ENCODE measurements at regions not wholly inside any gene's neighbourhood (a gene's known extent, or its start where the extent isn't known, plus 50 kb on each side); places are given as distances from the start of the nearest gene placed in this dataset.

- TF ChIP-seq, protein P1, sequence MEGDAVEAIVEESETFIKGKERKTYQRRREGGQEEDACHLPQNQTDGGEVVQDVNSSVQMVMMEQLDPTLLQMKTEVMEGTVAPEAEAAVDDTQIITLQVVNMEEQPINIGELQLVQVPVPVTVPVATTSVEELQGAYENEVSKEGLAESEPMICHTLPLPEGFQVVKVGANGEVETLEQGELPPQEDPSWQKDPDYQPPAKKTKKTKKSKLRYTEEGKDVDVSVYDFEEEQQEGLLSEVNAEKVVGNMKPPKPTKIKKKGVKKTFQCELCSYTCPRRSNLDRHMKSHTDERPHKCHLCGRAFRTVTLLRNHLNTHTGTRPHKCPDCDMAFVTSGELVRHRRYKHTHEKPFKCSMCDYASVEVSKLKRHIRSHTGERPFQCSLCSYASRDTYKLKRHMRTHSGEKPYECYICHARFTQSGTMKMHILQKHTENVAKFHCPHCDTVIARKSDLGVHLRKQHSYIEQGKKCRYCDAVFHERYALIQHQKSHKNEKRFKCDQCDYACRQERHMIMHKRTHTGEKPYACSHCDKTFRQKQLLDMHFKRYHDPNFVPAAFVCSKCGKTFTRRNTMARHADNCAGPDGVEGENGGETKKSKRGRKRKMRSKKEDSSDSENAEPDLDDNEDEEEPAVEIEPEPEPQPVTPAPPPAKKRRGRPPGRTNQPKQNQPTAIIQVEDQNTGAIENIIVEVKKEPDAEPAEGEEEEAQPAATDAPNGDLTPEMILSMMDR (conservative IDR thresholded peaks at IDR 0.05; ENCODE audit: low read depth in 2 of 2): no peak
- TF ChIP-seq CREB1 (CRISPR knock-in tag; IDR thresholded peaks at IDR 0.05; ENCODE audit: low read depth): no peak
- TF ChIP-seq EZH2 (IDR thresholded peaks at IDR 0.05; ENCODE audit: low read depth, unreplicated experiment): no peak
- TF ChIP-seq, protein P2, sequence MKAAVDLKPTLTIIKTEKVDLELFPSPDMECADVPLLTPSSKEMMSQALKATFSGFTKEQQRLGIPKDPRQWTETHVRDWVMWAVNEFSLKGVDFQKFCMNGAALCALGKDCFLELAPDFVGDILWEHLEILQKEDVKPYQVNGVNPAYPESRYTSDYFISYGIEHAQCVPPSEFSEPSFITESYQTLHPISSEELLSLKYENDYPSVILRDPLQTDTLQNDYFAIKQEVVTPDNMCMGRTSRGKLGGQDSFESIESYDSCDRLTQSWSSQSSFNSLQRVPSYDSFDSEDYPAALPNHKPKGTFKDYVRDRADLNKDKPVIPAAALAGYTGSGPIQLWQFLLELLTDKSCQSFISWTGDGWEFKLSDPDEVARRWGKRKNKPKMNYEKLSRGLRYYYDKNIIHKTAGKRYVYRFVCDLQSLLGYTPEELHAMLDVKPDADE (IDR thresholded peaks at IDR 0.05): no peak
These were observed 203.5 kb upstream of the TET2 start (continued) for GRCh38 chr4:104942990-104943743.

GRCh38 chr4:104944596-104944995 is 202.1 kb upstream of the TET2 start:
- no peak for DNase-seq (ENCODE audit: low spot score)
- H3K9me2 ChIP-seq (ENCODE audit: insufficient read depth): no peaks in the 10 kb centered on the region
- H3K4me3 ChIP-seq: no peak overlapping the region
- H3K4me1 ChIP-seq (ENCODE audit: insufficient read depth): no peaks in the 10 kb centered on the region
- Mint-ChIP-seq H3K4me3 (no peak overlapping the region), H3K27me3 (ENCODE audit: insufficient read depth, low read depth, poor library complexity) (no peaks in the 10 kb centered on the region), H3K36me3 (ENCODE audit: low read depth) (no peaks in the 10 kb centered on the region), H3K9me3 (no peaks in the 10 kb centered on the region), H3K27ac (no peak overlapping the region), H3K4me1 (no peaks in the 10 kb centered on the region)
- no peaks in the 10 kb centered on the region for H3K79me2 ChIP-seq (replicated peaks; ENCODE audit: insufficient read depth)
- H3F3A ChIP-seq (replicated peaks; ENCODE audit: low read depth): no peaks in the 10 kb centered on the region
- no peaks in the 10 kb centered on the region for H3K27me3 ChIP-seq (ENCODE audit: insufficient read depth)
- no peak for ATAC-seq
- no peak overlapping the region for H3K27ac ChIP-seq (ENCODE audit: low read depth)
- H3K36me3 ChIP-seq (ENCODE audit: insufficient read depth): no peaks in the 10 kb centered on the region
- TF ChIP-seq POLR2AphosphoS5 (IDR thresholded peaks at IDR 0.05; ENCODE audit: low read depth) (no peak), NANOG (IDR thresholded peaks at IDR 0.05; ENCODE audit: borderline replicate concordance) (no peak)
- TF ChIP-seq, protein P2 (IDR thresholded peaks at IDR 0.05): no peak
- no peak overlapping the region for H2AFZ ChIP-seq
- H4K20me1 ChIP-seq (replicated peaks; ENCODE audit: insufficient read depth): no peaks in the 10 kb centered on the region
- no peak overlapping the region for H3K4me2 ChIP-seq

DNA sequence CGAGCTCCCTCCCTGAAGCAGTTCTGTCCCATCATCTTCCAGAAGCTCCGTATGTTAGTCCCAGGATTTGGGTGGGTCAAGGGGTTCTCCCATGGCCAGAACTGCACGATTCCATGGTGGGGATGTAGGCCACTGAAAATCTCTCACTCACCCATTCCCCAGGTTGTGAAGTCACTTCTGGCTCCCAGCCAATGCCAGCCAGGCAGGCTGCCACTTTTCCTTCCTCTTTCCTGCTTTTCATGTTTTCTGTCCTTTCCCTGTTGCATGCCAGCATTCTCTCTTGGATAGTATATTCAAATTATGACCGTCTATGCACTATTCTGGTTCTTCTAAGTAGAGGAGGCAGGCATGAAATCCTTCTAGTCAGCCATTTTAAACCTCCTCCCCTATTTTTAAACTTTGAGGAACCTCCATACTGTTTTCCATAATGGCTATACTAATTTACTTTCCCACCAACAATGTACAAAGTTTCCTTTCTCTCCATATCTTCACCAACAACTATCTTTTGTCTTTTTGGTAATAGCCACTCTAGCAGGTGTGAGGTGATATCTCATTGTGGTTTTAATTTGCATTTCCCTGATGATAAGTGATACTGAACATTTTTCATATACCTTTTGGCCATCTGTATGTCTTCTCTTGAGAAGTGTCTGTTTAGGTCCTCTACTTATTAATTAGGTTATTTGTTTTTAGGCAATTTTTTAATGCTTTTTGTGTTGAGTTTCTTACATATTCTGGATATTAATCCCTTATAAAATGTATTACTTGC is 182.1 kb upstream of the TET2 start:
- Mint-ChIP-seq H3K9me3 (peaks cover 22% of the 10 kb centered on the region), H3K27ac (no peak overlapping the region), H3K27me3 (ENCODE audit: insufficient read depth, low read depth, poor library complexity) (no peaks in the 10 kb centered on the region), H3K4me1 (peaks cover 2% of the 10 kb centered on the region; the same call in 1 of the 3 replicates), H3K36me3 (ENCODE audit: low read depth) (peaks cover 5% of the 10 kb centered on the region; the same call in 1 of the 3 replicates), H3K4me3 (no peak overlapping the region)
- H3K4me1 ChIP-seq (ENCODE audit: insufficient read depth): no peaks in the 10 kb centered on the region
- TF ChIP-seq, protein P2 (IDR thresholded peaks at IDR 0.05): no peak
- TF ChIP-seq ZNF114 (CRISPR knock-in tag; IDR thresholded peaks at IDR 0.05): no peak
- no peak overlapping the region for H3K27ac ChIP-seq (ENCODE audit: low read depth)
- DNase-seq (ENCODE audit: low spot score): no peak
- no peaks in the 10 kb centered on the region for H3K79me2 ChIP-seq (replicated peaks; ENCODE audit: insufficient read depth)
- H3K4me2 ChIP-seq: no peak overlapping the region
- H3K9me2 ChIP-seq (ENCODE audit: insufficient read depth): peaks cover 3% of the 10 kb centered on the region; the same call in 1 of the 2 replicates
- H2AFZ ChIP-seq: no peak overlapping the region
- H3K27me3 ChIP-seq (ENCODE audit: insufficient read depth): no peaks in the 10 kb centered on the region
- H4K20me1 ChIP-seq (replicated peaks; ENCODE audit: insufficient read depth): no peaks in the 10 kb centered on the region
- H3K36me3 ChIP-seq (ENCODE audit: insufficient read depth): no peaks in the 10 kb centered on the region
- H3F3A ChIP-seq (replicated peaks; ENCODE audit: low read depth): no peaks in the 10 kb centered on the region
- H3K4me3 ChIP-seq: no peak overlapping the region
- ATAC-seq: no peak
